Lung (tissue), 11 donors: ENCODE measurements at regions not wholly inside any gene's neighbourhood (a gene's known extent, or its start where the extent isn't known, plus 50 kb on each side); places are given as distances from the start of the nearest gene placed in this dataset.

Experiments used
- ATAC-seq: fragments of 200-7000 bp; cut with Tn5 transposase; one replicate; pipeline ENCODE4 v1.9.1; 2020; ENCODE audit warnings: moderate number of reproducible peaks; ENCODE audit not compliant: insufficient read depth, low FRiP score
- DNase-seq, 3 donors: peaks; one replicate each; pipeline ENCODE4 v3.0.0-alpha.2; 2013 to 2017
- H3K27ac ChIP-seq, 2 donors: one replicate each; pipeline ENCODE4 v1.5.1; 2013; ENCODE audit warnings: mild to moderate bottlenecking in 2 of 2, moderate library complexity in 2 of 2, control low read depth in 1 of 2, inconsistent platforms in 1 of 2, low read depth in 1 of 2, low read length in 1 of 2
- H3K27me3 ChIP-seq, 3 donors: one replicate each; pipeline ENCODE4 v1.5.1; 2013; ENCODE audit warnings: low read length in 2 of 3; ENCODE audit not compliant: control insufficient read depth in 3 of 3, insufficient read depth in 3 of 3
- H3K36me3 ChIP-seq, 4 donors: one replicate each; pipeline ENCODE4 v1.5.1; 2013; ENCODE audit warnings: low read length in 4 of 4, mild to moderate bottlenecking in 1 of 4, moderate library complexity in 1 of 4; ENCODE audit not compliant: control insufficient read depth in 4 of 4, insufficient read depth in 4 of 4
- H3K4me1 ChIP-seq, 5 donors: one replicate each; pipeline ENCODE4 v1.5.1; 2013; ENCODE audit warnings: low read length in 5 of 5, mild to moderate bottlenecking in 2 of 5, moderate library complexity in 1 of 5; ENCODE audit not compliant: control insufficient read depth in 5 of 5, insufficient read depth in 5 of 5
- H3K4me3 ChIP-seq: one replicate; pipeline ENCODE4 v1.5.1; 2013; ENCODE audit warnings: mild to moderate bottlenecking, control low read depth, moderate library complexity
- H3K9ac ChIP-seq, 2 donors: one replicate each; pipeline ENCODE4 v1.5.1; 2013; ENCODE audit warnings: low read length in 2 of 2, control low read depth in 1 of 2; ENCODE audit not compliant: insufficient read depth in 1 of 2
- H3K9me3 ChIP-seq, 4 donors: one replicate each; pipeline ENCODE4 v1.5.1; 2013; ENCODE audit warnings: low read length in 3 of 4, mild to moderate bottlenecking in 1 of 4, moderate library complexity in 1 of 4; ENCODE audit not compliant: control insufficient read depth in 4 of 4, insufficient read depth in 3 of 4
- WGBS, 2 donors: extraction: QIAGEN DNeasy Blood & Tissue Kit; methylation state at CpG; one replicate each; pipeline ENCODE4 v1.1.7; 2013; 5-methylcytosine and 5-hydroxymethylcytosine counted together
- TF ChIP-seq, protein P1 (sequence below): IDR thresholded peaks from 2 replicates; pipeline ENCODE4 v1.5.1; 2012; ENCODE audit warnings: mild to moderate bottlenecking; ENCODE audit errors: control extremely low read depth, extremely low read depth
- donor health status: control.
- donor health status: control.
- donor health status: Bipolar disorder and iron deficiency.
- donor health status: healthy.
- donor health status: DM: yes; HTN: yes; CAD: no.

DNA sequence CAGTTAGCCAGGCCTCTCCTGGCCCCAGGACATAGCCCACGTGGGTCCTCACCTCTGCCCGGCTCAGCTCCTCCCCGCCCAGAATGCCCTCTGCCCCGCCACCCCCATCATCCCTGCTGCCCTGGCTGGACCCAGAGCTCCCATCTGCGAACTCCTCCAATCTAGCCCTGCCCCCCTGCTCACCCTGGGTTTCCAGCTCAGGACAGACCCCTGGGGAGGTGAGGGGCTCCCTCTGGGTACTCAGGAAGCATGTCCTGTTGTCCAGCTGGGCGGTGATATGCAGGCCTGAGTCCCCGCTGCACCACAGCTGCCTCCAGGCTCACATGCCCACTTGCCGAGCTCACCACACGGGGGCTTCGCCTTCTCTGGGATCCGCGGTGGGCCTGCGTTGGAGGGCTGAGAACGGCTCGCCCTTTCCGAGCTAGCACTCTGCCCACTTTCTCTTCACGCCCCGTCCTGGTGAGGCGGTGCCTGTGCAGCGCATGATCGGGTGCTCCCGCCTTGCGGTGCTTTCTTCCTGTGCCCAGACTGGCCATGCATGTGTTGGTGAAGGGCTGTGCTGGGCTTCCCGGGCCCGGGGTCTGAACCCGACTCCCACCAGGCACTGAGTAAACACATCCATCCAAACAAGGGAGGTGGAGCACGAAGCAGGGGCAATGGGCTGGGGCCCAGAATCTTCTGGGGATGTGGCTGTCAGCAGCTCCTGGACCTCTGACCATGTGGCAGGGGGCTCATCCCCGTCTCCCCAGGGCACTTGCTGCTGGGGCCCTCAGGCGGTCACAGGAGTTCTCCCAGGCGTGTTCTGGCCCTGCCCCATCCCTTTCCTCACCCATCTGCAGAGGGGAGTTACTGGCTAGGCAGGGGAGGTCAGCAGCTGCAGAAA, 74.3 kb downstream of the RGS12 start:
- peak in 1 of 3 donors; percentile 11 for DNase-seq

DNA sequence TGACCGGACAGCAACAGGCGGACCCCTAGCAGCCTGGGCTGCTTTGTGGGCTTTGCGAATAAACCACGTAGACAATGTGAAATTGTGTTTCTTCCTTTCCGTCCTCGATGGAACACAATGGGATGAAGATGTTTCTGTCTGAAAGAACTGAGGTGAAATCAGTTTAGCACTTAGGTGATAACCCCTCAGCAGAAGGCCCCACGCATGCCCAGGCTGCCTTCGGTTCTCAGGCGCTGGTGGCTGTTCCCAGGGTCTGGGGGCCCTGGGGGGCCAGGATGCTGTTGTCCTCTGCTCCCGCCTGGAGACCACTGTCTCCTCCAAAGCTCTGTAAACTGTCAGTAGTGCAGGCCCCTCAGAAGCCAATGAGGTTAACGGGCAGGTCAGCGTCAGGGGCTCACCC, 73.9 kb upstream of the HGFAC start:
- 88 to 90% methylated on average over 12 of the region's 12 CpGs for WGBS, 2 donors
- no peak for ATAC-seq

More for the DNA sequence above, 74.3 kb downstream of the RGS12 start:
- WGBS, 2 donors, result 84 to 91% methylated on average over 30 of the region's 30 CpGs
- TF ChIP-seq, protein P1, sequence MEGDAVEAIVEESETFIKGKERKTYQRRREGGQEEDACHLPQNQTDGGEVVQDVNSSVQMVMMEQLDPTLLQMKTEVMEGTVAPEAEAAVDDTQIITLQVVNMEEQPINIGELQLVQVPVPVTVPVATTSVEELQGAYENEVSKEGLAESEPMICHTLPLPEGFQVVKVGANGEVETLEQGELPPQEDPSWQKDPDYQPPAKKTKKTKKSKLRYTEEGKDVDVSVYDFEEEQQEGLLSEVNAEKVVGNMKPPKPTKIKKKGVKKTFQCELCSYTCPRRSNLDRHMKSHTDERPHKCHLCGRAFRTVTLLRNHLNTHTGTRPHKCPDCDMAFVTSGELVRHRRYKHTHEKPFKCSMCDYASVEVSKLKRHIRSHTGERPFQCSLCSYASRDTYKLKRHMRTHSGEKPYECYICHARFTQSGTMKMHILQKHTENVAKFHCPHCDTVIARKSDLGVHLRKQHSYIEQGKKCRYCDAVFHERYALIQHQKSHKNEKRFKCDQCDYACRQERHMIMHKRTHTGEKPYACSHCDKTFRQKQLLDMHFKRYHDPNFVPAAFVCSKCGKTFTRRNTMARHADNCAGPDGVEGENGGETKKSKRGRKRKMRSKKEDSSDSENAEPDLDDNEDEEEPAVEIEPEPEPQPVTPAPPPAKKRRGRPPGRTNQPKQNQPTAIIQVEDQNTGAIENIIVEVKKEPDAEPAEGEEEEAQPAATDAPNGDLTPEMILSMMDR, result no peak
- Histone ChIP-seq H3K27me3 (no peaks in the 10 kb centered on the region), H3K27ac (peak overlapping the region in 1 of 2 donors; percentile 5), H3K9ac (no peak overlapping the region), H3K9me3 (no peaks in the 10 kb centered on the region), H3K4me1 (peaks cover 10 to 37% (median 23%) of the 10 kb centered on the region in 5 donors), H3K4me3 (no peak overlapping the region), H3K36me3 (no peaks in the 10 kb centered on the region)
- no peak for ATAC-seq

DNA sequence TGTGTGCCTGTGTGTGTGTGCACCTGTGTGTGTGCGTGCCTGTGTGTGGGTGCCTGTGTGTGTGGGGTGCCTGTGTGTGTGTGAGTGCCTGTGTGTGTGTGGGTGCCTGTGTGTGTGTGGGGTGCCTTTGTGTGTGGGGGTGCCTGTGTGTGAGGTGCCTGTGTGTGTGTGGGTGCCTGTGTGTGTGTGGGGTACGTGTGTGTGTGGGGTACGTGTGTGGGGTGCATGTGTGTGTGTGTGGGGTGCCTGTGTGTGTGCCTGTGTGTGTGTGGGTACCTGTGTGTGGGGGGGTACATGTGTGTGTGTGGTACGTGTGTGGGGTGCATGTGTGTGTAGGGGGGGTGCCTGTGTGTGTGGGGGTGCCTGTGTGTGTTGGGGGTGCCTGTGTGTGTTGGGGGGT, 73.4 kb upstream of the HGFAC start:
- TF ChIP-seq, protein P1, result no peak
- DNase-seq, result no peak
- H3K36me3 ChIP-seq, result no peaks in the 10 kb centered on the region
- no peaks in the 10 kb centered on the region for H3K27me3 ChIP-seq
- H3K9me3 ChIP-seq, result no peaks in the 10 kb centered on the region
- H3K4me1 ChIP-seq, result peaks cover 10 to 38% (median 32%) of the 10 kb centered on the region in 5 donors
- H3K9ac ChIP-seq, result no peak overlapping the region
- no peak for ATAC-seq
- 86 to 100% methylated on average over 4 of the region's 4 CpGs for WGBS, 2 donors
- no peak overlapping the region for H3K27ac ChIP-seq
- H3K4me3 ChIP-seq, result no peak overlapping the region

More for the DNA sequence above, 73.9 kb upstream of the HGFAC start:
- Histone ChIP-seq H3K27ac (no peak overlapping the region), H3K4me3 (no peak overlapping the region), H3K27me3 (no peaks in the 10 kb centered on the region), H3K4me1 (peaks cover 10 to 38% (median 28%) of the 10 kb centered on the region in 5 donors), H3K9ac (no peak overlapping the region), H3K9me3 (no peaks in the 10 kb centered on the region), H3K36me3 (no peaks in the 10 kb centered on the region)
- no peak for DNase-seq
- TF ChIP-seq, protein P1, result no peak
